ACHN (cell line): ENCODE measurements at regions not wholly inside any gene's neighbourhood (a gene's known extent, or its start where the extent isn't known, plus 50 kb on each side); places are given as distances from the start of the nearest gene placed in this dataset.

Source experiments
- DNase-seq: peaks from one replicate; pipeline ENCODE4 v3.0.0-alpha.2; 2015
- in situ Hi-C: cut with HindIII; loops from 2 replicates; pipeline ENCODE4 v1.10.0; 2017; ENCODE audit warnings: low sequenced_read_pairs, low pct_ligation_motif_present, low pct_unique_long_range_greater_than_20kb

DNA sequence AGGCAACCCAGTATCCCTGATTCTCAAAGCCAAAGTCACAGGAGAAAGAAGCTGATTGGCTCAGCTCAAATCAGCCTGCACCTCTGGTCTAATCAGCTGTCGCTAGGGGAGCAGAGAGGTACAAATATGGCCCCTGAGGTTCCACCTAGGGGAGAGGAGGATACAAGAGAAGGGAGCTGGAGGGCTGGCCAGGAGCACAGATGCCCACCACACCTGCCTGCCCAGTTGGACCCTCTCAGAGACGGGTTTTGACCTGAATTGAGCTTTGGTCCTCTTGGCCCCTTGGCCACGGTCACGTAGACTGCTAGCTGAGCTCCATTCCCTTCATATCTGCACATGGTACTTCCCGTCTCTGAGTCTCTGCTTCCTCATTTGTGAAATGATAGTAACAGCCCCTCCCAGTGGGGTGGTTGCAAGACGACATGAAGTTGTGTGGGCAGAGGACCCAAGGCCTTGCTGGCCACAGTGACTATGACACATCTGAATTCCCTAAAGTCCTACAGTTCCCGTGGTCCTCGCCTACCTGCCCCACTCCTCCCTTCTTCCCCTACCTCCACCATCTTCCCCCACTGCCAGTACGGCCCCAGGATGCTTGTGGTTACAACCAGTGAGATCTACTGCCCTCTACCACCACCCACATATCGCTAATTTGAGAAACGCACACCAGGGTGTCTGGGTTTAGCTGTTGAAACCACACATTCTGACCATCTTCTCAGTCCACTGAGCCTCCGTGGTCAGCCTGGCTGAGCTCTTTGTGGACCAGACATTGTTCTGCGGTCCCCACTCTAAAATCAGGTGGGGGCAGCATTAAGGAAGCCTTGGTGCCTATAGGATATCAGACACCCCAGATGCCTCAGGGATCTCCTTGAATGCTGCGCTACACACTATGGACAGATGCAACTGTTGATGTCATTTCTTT is 60.3 kb upstream of the NEK6 start:
- in situ Hi-C loops, result no loop called here
- no peak for DNase-seq

- in situ Hi-C loops, result no loop called here
- DNase-seq, result no peak
Observed at GRCh38 chr9:124198331-124198730, 59.4 kb upstream of the NEK6 start.

DNA sequence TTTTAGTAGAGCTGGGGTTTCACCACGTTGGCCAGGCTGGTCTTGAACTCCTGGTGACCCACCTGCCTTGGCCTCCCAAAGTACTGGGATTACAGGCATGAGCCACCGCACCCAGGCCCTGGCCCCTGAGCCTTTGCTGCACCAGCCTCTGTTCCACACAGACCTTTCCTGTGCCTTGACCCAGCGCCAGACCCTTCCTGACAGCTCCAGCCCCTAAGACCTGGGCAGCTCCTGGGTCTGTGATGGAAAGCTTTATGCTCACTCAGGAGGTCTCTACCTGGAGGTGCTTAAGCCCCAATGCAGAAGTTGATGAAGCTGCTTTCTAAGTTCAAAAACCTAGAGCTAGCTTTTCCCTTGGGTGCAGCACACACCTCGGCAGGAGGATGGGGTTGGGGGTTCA is 58.8 kb upstream of the NEK6 start:
- in situ Hi-C loops, result no loop called here

GRCh38 chr9:124199474-124199873 is 58.3 kb upstream of the NEK6 start:
- DNase-seq, result no peak
- in situ Hi-C loops, result no loop called here

More for the DNA sequence above, 58.8 kb upstream of the NEK6 start:
- DNase-seq, result no peak

DNA sequence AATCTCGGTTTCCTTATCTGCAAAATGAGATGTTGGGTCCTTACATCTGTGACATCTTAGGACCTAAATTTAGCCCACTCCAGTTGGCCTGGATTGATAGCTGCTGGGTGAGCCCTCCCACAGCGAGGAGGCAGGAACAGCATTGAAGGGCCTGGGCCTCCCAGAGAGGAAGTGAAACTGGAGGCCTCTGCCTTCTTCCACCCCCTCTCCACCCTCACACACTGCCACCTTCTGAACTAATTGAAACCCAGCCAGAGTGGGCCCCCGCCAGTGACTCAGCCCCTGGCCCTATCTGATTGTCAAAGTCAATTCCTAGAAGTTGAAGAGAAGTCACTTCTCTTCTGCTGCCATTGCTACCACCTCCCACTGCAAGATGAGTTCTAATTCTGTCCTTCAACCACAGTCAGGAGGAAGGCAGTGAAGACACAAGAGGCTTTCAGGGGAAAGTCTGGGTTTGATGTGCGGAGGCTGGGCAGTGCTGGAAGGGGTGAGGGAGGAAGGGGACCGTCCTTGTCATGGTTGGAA is 55.2 kb upstream of the NEK6 start:
- in situ Hi-C loops, result no loop called here
- DNase-seq, result no peak

DNA sequence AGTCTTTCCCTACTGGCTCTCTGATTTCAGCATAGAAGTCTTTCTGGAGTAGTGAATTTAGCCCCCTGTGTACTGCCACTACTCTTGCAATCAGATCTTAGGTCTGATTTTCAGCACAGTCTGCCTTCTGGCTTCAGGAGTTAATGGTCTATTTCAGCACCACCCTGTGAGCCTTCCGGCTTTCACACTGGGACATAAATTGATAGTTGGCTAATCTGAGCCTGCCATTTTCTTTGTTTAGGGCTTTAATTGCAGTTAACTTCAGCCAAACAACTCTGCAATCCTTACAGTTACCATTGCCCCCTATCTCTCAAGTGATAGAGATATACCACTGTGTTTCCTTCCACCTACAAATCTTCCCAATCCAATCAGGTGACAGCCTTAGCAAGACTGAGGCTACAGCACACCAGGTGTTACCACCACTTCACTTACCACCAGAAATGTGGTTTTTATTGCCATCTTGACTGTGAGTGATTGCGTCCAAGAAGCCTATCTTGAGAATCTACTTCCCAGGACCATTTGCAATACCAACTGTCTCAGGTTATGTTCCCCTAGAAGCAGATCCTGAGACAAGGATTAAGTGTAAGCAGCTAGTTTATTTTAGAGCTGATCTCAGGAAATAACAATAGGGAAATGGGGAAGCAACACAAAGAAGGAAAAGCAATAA is 51.9 kb upstream of the NEK6 start:
- no peak for DNase-seq
- in situ Hi-C loops, result no loop called here

- in situ Hi-C loops, result no loop called here
- no peak for DNase-seq
Observed at GRCh38 chr9:124206391-124206790, 51.4 kb upstream of the NEK6 start.
